ENCODE measurements at regions not wholly inside any gene's neighbourhood (a gene's known extent, or its start where the extent isn't known, plus 50 kb on each side); places are given as distances from the start of the nearest gene placed in this dataset.

- TF ChIP-seq TSHZ2 (CRISPR knock-in tag; IDR thresholded peaks at IDR 0.05) = peak; percentile 87
- TF ChIP-seq BACH2 (CRISPR knock-in tag; IDR thresholded peaks at IDR 0.05; ENCODE audit: borderline replicate concordance) = peak; percentile 73
Measured at GRCh38 chr3:178201714-178202113, 334.5 kb upstream of the KCNMB2 start (continued).

GRCh38 chr3:178202194-178202593 lies 334.0 kb upstream of the KCNMB2 start:
- ATAC-seq = no peak
- TF ChIP-seq PATZ1 (CRISPR knock-in tag; IDR thresholded peaks at IDR 0.05; ENCODE audit: borderline replicate concordance) (no peak), TCF4 (CRISPR knock-in tag; IDR thresholded peaks at IDR 0.05; ENCODE audit: borderline replicate concordance) (no peak), TOX (CRISPR knock-in tag; IDR thresholded peaks at IDR 0.05; ENCODE audit: borderline replicate concordance) (no peak)

- TF ChIP-seq ZNF70 (CRISPR knock-in tag; IDR thresholded peaks at IDR 0.05) = peak; percentile 77
- no peak for TF ChIP-seq PPARA (CRISPR knock-in tag; IDR thresholded peaks at IDR 0.05; ENCODE audit: borderline replicate concordance)
- no peak for ATAC-seq
Measured at GRCh38 chr3:178203165-178203564, 333.1 kb upstream of the KCNMB2 start.

GRCh38 chr3:178203650-178204049 lies 332.6 kb upstream of the KCNMB2 start:
- TF ChIP-seq OSR1 (CRISPR knock-in tag; IDR thresholded peaks at IDR 0.05) = no peak
- no peak for ATAC-seq

GRCh38 chr3:178205740-178206139 lies 330.5 kb upstream of the KCNMB2 start:
- peak; percentile 58; the same call in 2 of the 3 replicates for ATAC-seq
- TF ChIP-seq ZFP30 (CRISPR knock-in tag; IDR thresholded peaks at IDR 0.05) = no peak
- no peak for TF ChIP-seq CSDC2 (CRISPR knock-in tag; IDR thresholded peaks at IDR 0.05)
- TF ChIP-seq OSR1 (CRISPR knock-in tag; IDR thresholded peaks at IDR 0.05) = no peak
- no peak for TF ChIP-seq PPARA (CRISPR knock-in tag; IDR thresholded peaks at IDR 0.05; ENCODE audit: borderline replicate concordance)
- TF ChIP-seq ZC3H10 (CRISPR knock-in tag; IDR thresholded peaks at IDR 0.05) = no peak
- TF ChIP-seq BACH2 (CRISPR knock-in tag; IDR thresholded peaks at IDR 0.05; ENCODE audit: borderline replicate concordance) = no peak
- no peak for TF ChIP-seq CREB5 (CRISPR knock-in tag; IDR thresholded peaks at IDR 0.05; ENCODE audit: low read depth)
- TF ChIP-seq GLIS3 (CRISPR knock-in tag; IDR thresholded peaks at IDR 0.05) = no peak
- no peak for TF ChIP-seq ZNF70 (CRISPR knock-in tag; IDR thresholded peaks at IDR 0.05)
- no peak for TF ChIP-seq PATZ1 (CRISPR knock-in tag; IDR thresholded peaks at IDR 0.05; ENCODE audit: borderline replicate concordance)
- TF ChIP-seq CSRNP3 (CRISPR knock-in tag; IDR thresholded peaks at IDR 0.05) = no peak
- no peak for TF ChIP-seq ISL1 (CRISPR knock-in tag; IDR thresholded peaks at IDR 0.05)
- TF ChIP-seq SNAI2 (CRISPR knock-in tag; IDR thresholded peaks at IDR 0.05) = no peak
- no peak for TF ChIP-seq TSHZ2 (CRISPR knock-in tag; IDR thresholded peaks at IDR 0.05)
- no peak for TF ChIP-seq ESRRG (CRISPR knock-in tag; IDR thresholded peaks at IDR 0.05)
- no peak for TF ChIP-seq ZNF565 (CRISPR knock-in tag; conservative IDR thresholded peaks at IDR 0.05; ENCODE audit: low read depth)
- no peak for TF ChIP-seq ZNF8 (CRISPR knock-in tag; IDR thresholded peaks at IDR 0.05)
- no peak for TF ChIP-seq TOX (CRISPR knock-in tag; IDR thresholded peaks at IDR 0.05; ENCODE audit: borderline replicate concordance)
- TF ChIP-seq ZFP3 (CRISPR knock-in tag; IDR thresholded peaks at IDR 0.05) = no peak
- no peak for TF ChIP-seq RARB (CRISPR knock-in tag; IDR thresholded peaks at IDR 0.05)

Measured in SK-N-SH treated with all-trans-retinoic acid at 6 μM for 48 hours (cell line).